ENCODE measurements at regions not wholly inside any gene's neighbourhood (a gene's known extent, or its start where the extent isn't known, plus 50 kb on each side); places are given as distances from the start of the nearest gene placed in this dataset.
"Not testable (repeated sequence)": the region's sequence is repeated elsewhere in the genome, so short reads cannot be mapped to it uniquely, and the experiment has no call there.

DNA sequence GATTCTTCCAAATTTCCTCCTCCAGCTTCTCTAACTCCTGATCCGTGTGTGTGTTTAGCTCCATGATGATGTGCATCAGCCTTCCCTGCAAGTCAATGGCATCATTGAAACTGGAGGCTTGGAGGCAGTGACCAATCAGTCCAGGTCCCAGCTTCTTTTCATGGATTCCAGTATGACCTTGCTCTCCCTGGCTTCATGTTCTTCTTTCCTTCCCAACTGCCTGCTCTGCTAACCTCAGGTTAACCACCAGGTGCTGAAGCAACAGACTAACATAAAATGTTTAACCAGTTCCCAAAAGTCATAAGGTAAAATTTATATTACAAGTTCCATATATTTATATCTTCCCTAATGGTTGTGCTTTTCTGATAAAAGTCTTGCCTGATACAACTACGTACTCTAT, 512.8 kb upstream of the EPHA7 start:
- DNase-seq (ENCODE audit: low read depth): no peak

DNA sequence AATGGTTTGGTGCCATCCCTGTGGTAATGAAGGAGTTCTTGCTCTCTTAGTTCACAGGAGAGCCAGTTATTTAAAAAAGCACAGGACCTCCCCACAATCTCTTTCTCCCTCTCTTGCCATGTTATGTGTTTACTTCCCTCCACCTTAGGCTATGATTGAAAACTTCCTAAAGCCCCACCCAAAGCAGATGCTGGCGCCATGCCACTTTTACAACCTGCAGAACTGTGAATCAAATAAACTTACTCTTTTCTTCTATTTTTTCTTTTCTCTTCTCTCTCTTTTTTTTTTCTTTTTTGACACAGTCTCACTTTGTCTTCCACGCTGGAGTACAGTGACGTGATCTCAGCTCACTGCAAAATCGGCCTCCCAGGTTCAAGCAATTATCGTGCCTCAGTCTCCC, 508.4 kb upstream of the EPHA7 start:
- DNase-seq (ENCODE audit: low read depth): no peak

DNA sequence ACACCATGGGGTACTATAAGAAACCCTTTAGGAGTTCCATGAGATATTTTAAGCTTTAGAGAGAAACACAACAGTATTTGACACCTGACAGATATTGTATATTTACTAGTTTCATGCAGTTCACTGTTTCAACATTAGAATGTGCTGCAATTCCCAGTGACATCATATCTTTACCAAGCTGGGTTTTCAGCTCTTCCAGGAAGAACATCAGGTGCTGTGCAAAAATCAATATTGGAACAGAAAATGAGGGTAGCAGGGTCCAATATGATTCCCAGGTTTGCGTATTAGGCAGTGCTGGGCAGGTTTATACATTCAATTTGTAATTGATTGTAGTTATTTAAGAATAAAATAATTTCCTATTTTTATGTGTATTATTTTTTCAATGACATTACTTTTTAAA, 500.0 kb upstream of the EPHA7 start:
- no peak for DNase-seq (ENCODE audit: low read depth)

DNA sequence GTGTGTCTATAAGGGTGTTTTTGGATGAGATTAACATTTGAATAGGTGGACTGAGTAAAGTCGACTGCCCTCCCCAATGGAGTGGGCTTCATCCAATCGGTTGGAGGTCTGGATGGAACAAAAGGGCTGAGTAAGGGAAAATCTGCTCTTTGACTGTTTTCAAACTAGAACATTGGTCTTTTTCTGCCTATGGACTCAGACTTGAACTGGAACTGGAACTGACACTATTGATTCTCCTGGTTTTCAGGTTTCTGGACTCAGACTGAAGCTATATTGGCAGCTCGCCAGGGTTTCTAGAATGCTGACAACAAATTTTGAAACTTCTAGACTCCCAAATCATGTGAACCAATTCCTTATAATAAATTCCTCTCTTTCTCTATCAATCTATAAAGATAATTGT, 498.9 kb upstream of the EPHA7 start:
- DNase-seq (ENCODE audit: low read depth): no peak

DNA sequence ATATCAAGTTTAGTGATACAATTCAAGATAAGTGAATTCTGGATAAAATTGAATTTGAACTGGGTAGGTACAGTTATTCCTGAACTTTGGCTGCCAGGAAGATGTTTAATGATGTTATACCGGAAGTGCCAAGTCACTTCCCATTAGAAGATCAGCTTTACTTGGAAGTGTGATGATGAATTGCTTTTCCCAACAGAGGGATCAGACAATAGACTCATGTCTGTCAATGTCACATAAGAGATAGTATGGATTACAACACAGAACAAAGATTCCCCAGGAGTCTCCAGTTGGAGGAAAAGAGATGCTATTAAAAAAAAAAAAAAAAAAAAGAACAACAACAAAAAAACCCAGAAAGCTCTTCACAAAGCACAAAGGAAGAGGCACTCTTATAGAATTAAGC, 497.9 kb upstream of the EPHA7 start:
- no peak for DNase-seq (ENCODE audit: low read depth)

DNA sequence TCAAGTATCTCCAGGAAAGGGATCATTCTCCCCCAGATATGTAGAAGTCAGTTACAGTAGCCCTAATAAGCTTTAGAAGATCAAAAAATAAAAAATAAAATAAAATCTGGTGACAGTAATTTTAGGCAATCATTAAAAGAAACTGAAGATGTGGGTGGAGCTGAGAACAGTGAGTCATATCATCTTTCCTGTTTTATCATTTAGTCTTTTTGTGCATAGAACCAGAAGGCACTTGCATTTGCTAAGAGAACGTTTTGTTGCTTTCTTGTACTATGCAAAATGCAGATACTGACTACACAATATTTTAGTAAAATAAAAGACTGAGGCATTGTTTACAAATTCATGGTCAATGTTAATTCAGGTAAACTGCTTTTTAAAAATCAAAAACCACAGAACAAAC, 497.4 kb upstream of the EPHA7 start:
- DNase-seq (ENCODE audit: low read depth): no peak

DNA sequence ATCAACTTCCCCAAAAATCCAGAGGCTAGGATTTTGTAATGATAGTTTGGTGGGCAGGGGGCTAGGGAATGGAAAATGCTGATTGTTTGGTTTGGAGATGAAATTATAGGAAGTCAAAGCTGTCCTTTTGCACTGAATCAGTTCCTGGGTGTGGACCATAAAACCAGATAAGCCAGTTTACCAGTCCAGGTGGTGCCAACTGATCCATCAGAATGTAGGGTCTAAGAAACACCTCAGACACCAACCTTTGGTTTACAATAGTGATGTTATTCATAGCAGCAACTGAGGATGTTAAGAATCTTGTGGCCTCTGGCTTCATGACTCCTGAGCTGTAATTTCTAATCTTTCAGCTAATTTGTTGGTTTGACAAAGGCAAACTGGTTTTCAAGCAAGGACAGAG, 496.6 kb upstream of the EPHA7 start:
- no peak for DNase-seq (ENCODE audit: low read depth)

DNA sequence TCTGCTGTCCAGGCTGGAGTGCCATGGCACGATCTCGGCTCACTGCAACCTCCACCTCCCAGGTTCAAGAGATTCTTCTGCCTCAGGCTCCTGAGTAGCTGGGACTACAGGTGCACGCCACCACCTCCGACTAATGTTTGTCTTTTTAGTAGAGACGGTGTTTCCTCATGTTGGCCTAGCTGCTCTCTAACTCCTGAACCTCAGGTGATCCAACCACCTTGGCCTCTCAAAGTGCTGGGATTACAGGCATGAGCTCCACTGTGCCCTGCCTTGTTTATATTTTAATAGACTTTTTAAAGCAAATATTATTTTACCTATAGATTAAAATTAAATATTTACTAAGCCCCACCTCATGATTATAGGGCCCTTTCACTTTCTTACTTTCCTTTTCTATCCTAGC, 483.2 kb upstream of the EPHA7 start:
- DNase-seq (ENCODE audit: low read depth): no peak

DNA sequence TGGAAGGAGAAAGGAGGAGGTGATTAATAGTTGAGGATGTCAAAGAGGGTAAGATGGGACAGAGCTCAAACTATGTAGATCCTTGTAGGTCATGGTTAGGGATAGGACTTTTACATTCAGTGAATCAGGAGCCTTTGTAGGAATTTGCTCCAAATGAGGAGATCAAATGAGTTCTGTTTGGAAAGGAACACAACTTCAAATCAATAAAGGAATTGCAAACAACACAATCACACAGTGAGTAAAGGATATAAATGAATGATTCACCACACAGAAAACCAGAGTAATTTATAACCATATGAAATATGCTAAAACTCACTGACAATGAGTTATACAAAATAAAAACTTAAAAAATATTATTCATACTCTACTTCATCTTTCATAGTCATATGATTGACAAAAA, 480.8 kb upstream of the EPHA7 start:
- DNase-seq (ENCODE audit: low read depth): no peak

DNA sequence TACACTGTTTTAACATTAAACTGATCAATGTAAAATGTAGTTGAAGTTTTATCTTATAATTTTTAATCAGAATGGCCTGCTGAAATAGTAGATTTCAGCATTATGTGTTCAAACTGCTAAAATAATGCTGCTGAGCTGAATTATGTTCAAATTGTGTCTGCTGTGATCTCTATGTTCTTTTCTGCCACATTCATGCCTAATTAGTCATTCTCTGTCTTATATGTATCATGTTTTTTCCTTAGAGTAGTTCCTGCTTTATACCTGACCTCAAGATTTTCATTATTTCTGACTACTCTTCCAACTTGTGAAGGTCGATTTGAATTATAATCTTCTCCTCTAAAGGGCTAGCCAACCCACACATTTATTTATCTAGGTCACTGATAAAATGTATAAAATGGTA, 476.7 kb upstream of the EPHA7 start:
- DNase-seq (ENCODE audit: low read depth): no peak

DNA sequence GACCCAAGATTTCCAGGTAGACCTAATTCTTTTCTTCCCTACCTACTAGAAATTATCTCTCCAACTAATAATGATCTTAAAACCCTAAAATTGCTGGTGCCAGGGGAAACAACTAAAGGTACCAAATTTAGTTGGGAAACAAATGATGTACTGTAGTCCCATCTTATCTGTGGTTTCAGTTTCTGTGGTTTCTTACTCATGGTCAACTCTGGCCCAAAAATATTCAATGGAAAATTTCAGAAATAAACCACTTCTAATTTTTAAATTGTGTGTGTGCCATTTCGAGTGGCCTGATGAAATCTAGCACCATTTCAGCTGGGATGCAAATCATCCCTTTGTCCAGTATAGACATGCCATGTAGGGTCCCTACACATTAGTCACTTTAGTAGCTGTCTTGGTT, 475.2 kb upstream of the EPHA7 start:
- DNase-seq (ENCODE audit: low read depth): no peak

DNA sequence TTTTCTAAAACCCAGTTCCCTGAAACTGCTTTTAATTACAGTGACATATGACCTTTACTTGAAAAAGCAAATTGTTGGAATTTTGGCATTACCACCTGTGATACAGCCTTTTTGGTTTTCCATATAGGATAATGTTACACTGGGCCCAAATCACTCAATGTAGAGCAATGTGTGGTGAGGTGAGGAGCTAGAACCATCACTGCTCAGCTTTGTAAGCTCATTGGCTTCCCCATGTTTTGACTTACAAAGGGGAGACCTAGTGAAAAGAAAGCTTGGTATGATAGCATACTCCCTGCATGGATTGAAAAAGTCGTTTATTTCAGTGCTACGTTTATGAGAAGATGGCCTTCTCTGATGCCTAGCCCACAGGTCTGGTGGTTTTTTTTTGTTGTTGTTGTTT, 470.4 kb upstream of the EPHA7 start:
- no peak for DNase-seq (ENCODE audit: low read depth)

DNA sequence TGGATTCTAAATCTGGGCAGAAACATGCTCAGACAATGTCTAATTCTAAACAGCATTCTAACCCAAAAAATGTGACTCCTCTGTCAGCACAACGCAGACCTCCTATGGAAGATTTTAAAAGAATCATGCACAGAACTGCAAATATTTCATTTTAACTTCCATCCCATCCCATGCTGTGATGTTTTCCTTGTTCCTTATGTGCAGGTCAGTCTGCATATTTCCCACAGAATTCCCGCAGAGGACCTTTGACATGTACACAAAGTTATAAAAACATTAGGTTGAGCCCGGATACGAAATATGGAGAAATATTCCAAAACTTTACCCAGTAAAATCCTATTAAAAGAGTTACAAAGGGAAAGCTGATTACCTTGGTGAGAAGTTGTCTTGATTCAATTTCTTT, 467.1 kb upstream of the EPHA7 start:
- no peak for DNase-seq (ENCODE audit: low read depth)

DNA sequence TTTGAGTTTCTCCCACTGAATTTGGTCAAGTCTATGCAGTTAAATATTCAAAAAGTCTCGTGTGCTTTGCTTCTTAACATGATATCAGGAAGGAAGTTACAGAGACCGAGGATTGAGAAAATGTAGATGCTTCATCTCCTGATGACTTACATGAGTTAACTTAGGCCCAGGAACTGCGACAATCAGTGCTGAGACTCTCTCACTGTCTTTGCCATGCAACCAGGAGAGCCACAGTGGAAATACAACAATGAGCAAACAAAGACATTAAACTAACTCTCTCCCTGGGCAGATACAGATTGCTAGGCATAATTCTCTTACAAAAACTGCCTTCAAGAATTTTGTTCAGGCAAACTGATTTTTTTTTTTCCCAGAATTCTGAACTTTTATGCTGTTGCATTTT, 440.6 kb upstream of the EPHA7 start:
- DNase-seq (ENCODE audit: low read depth): no peak

DNA sequence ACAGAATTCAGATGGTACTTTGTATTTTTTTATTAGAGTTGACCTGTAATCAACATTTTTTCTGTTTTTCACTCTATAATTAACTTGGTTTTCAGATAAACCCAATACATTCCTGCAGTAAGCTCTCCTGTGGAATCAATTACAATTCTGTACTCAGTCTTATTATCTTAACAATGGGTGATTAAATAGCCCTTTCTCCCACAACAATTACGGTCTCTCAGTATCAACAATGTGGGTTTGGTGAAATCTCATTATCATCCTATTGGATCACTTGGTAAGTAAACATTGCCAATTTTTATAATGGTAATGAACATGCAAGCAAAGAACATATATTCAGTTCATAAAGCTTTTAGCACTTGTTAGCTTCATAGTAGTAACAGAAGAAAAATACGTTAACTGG, 438.9 kb upstream of the EPHA7 start:
- no peak for DNase-seq (ENCODE audit: low read depth)

DNA sequence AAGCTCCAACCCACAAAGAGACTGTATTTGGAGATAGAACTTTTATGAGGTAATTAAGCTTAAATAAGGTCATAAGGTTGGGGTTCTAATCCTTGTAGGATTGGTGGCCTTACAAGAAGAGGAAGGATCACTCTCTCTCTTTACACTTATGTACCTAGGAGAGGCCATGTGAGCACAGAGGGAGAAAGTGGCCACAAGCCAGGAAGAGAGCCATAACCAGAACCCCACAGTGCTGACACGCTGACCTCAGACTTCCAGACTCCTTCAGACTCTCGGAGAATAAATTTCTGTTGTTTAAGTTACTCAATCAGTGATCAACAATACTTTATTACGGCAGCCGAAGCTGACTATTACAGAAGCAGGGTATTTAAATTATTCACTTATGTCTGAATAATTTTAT, 430.5 kb upstream of the EPHA7 start:
- DNase-seq (ENCODE audit: low read depth): no peak

DNA sequence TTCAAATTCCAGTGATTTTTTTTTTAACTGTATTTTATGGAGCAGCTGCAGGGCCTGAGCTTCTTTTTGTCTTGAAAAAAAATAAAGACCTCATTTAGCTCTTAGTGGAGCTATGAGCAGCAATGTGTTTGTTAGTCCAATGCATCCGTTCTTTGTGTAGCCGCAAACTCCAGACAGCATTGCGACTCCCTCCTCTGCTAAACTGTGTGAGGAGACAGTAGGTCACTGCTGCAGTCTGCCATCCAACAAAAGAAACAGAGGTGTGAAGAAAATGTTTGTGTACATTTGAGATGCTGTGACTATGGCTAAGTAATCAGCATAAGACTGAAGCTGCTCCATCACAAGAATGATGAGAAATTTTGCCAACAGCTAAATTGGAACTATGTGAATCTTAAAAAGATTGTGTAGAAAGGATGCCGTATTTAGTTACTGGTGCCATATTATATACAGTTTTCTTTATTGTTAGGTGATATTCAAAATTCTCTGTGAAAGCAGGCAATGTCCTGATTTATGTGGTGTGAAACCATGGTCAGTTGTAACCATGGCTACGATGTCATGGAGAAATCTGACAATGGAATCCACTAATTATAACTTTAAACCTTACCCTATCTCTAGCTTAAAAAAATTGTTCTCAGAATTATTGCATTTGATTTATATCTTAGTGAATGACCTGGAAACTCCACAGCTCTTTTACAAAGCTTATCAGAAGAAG, 428.8 kb upstream of the EPHA7 start:
- DNase-seq (ENCODE audit: low read depth): no peak

DNA sequence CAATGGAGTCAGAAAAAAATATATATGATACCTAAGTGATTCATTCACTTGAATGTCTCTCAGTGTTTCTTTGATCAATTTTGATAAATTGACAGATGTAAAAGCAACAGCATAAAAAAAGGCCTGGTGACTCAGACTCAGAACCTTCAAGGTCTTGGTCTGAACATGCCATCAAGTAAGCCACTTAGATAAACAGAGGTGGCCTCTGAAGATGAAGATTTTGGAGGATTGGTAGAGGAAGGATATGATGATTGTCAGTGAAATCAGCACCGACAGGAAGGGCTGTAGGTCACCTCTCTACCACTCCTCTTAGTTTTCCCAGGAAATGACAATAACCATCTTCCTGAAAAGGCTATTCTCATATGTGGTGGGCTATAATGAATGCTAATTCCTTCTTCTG, 422.8 kb upstream of the EPHA7 start:
- DNase-seq (ENCODE audit: low read depth): no peak

DNA sequence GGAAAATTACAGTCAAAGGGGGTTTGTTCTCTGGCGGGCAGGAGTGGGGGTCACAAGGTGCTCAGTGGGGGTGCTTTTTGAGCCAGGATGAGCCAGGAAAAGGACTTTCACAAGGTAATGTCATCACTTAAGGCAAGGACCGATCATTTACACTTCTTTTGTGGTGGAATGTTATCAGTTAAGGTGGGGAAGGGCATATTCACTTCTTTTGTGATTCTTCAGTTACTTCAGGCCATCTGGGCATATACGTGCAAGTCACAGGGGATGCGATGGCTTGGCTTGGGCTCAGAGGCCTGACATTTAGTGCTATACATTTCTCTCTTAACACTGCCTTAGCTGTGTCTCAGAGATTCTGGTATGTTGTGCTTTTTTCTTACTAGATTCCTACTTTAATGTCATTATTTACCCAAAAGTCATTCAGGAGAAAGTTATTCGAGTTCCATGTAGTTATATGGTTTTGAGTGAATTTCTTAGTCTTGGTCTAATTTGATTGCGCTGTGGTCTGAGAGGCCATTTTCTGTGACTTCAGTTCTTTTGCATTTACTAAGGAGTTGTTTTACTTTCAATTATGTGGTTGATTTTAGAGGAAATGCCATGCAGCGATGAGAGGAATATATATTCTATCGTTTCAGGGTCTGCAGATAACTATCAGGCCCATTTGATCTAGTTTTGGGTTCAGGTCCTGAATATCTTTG, 416.2 kb upstream of the EPHA7 start:
- not testable (repeated sequence) for DNase-seq (ENCODE audit: low read depth)

DNA sequence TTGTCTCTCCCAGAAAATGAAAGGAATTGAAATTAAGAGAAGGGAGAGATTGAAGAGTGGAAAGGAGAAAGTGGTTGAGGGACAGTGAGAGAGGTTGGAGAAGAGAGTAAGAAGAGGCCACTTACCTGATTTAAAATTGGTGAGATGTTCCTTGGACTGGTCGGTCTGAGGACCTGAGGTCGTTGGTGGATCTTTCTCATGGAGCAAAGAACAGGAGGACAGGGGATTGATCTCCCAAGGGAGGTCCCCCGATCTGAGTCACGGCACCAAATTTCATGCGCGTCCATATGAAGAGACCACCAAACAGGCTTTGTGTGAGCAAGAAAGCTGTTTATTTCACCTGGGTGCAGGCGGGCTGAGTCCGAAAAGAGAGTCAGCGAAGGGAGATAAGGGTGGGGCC, 415.7 kb upstream of the EPHA7 start:
- DNase-seq (ENCODE audit: low read depth): not testable (repeated sequence)

DNA sequence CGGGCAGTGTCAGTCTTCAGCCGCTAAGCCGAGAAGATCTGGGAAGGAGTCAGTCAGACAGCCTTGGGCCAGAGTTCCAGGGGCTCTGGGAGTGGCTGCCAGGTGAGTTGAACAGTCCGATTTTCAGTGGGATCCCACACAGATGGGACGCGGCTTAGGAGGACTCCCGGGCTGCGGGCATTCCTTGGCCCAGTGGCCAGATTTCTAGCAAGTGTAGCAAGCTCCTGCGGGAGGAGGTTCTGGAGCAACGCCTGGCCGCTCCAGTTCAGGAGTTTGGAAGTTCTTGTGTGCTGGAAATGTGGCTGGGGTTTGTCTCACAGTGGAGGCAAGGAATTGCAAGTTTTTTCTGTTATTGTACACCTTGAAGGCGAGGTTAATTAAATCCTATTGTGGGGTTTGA, 414.0 kb upstream of the EPHA7 start:
- DNase-seq (ENCODE audit: low read depth): not testable (repeated sequence)

DNA sequence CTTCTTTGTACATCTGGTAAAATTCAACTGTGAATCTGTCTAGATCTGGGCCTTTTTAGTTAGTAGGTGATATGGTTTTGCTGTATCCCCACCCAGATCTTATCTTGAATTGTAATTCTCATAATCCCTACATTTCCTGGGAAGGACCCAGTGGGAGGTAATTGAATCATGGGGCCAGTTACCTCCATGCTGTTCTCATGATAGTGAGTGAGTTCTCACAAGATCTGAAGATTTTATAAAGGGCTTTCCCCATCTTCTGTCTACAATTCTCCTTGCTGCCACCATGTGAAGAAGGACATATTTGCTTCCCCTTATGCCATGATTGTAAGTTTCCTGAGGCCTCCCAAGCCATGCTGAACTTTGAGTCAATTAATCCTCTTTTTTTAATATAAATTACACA, 410.4 kb upstream of the EPHA7 start:
- not testable (repeated sequence) for DNase-seq (ENCODE audit: low read depth)

DNA sequence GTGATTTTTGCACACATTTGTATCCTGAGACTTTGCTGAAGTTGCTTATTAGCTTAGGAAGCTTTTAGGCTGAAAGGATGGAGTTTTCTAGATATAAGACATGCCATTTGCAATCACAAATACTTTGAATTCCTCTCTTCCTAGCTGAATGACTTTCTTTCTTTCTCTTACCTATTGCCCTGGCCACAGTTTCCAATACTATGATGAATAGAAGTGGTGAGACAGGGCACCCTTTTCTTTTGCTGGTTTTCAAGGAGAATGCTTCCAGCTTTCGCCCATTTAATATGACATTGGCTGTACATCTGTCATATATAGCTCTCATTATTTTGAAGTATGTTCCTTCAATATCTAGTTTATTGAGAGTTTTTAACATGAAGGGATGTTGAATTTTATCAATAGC, 409.6 kb upstream of the EPHA7 start:
- no peak for DNase-seq (ENCODE audit: low read depth)

DNA sequence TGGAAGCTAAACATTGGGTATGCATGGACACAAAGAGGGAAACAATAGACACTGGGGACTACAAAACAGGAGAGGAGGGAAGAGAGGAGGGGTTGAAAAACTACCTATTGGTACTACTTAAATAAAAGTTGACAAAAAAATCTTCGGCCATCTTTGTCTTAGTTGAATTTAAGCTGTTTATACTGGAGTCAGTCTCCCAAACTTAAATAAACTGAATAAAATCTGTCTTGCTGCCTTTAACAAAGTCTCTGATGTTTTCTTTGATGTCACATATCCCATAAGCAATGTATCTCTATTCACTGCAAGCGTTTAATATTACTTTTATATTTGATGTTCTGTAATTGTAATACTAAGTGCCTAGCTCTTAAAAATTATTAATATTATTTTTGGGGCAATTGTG, 409.2 kb upstream of the EPHA7 start:
- no peak for DNase-seq (ENCODE audit: low read depth)

Data from non-pigmented ciliary epithelial cell (primary cell).